HG02623 (cell line): ENCODE measurements at regions not wholly inside any gene's neighbourhood (a gene's known extent, or its start where the extent isn't known, plus 50 kb on each side); places are given as distances from the start of the nearest gene placed in this dataset.

Source experiments
- ATAC-seq: cut with Tn5 transposase; IDR thresholded peaks from one replicate; pipeline ENCODE4 v1.9.1; 2021; ENCODE audit warnings: moderate library complexity; ENCODE audit not compliant: unreplicated experiment

DNA sequence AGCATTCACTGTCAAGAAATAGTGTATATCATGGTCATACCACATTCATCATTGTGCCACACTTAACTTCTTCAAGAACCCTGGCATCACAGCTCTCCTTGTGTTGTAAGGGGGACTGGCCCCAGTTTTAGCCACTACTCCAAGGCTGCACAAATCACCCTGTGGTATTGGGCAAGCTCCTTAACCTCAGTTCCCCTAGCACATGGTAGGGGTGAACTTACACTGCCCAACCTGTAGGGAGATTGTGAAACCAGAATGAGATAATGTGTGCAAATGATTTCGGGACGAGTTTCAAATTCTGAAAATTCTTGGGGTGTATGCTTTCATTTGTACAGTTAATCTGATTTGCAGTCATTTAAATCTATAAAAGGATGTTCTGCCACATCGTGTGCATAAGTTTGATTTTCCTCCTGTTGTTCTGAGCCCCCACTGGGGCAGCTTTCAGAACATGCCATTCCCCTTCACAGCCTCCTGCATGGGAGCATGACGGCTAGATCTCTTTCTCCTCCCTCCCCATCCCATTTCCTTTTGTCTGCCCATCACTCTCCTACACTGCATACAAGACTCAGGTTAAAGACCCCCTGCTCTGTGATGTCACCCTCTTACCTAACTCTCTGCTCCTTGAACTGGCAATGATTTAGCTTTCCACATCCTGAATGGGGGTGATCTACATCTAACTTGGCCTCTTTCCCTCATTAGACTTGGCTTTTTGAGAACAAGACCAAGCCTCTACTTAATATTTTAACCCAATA, 290.3 kb downstream of the CHRM3 start:
- ATAC-seq: no peak

DNA sequence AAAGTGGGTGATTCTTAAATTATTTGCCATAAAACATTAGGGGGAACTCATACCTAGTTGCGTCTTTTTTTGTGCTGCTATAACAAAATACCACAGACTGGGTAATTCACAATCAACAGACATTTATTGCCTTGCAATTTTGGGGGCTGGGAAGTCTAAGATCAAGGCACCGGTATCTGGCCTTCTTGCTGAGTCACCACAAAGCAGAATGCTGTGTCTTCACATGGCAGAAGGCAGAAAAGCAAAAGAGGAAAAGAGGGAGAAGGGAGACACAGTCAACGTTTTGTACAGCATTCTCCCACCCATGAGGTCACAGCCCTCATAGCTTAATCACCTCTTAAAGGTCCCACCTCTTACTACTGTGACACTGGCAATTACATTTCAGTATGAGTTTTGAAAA, 291.0 kb downstream of the CHRM3 start:
- no peak for ATAC-seq

DNA sequence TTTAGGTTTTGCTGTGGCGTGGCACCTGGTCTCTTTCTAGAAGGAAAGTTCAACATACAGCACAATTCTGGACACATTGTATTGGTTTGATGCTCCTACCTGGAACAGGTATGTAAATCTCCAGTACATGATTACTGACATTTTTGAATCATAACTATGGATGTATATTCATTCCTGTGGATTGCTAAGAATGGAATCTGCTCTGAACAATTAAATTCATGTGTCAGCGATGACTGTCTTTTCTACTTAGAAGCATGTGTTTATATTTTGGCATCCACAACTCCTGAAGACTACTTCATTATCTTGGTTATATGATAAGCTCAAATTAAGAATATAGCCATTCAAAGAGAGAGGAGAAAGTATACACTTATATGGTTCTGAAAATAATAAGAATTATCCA, 291.8 kb downstream of the CHRM3 start:
- no peak for ATAC-seq

DNA sequence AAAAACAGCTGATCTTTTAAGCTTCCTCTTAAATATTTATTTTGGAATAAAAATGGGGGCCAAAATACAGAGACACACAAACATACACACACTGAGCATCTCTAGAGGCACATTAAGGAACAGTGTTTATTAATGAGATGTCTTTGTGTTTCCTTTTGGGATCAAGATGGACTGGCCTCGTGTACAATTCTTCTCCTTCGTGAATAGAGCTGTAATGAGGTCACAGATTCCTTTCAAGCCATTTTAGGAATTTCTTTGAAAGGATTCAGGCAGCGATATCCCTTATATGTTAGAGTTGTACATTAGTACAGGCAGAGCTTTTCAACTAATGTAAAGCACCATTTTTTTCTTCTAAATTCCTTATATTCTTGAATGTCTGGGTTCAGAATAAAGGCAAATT, 295.7 kb downstream of the CHRM3 start:
- no peak for ATAC-seq

DNA sequence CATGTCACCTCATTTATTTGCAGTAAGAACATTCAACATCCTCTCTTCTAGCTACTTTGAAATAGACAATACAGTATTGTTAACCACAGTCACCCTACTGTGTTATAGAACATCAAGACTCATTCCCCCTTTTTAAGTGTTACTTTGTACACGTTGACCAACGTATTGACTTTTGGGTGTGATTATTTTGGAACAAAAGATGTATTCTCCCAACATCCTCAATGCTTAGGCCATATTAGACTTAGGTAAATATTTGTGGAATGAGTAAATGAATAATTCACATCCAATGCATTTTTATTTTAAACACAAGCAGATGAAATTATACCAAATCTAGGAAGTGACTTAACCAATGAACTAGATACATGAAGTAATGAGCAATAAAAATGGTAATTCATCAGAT, 296.6 kb downstream of the CHRM3 start:
- no peak for ATAC-seq

DNA sequence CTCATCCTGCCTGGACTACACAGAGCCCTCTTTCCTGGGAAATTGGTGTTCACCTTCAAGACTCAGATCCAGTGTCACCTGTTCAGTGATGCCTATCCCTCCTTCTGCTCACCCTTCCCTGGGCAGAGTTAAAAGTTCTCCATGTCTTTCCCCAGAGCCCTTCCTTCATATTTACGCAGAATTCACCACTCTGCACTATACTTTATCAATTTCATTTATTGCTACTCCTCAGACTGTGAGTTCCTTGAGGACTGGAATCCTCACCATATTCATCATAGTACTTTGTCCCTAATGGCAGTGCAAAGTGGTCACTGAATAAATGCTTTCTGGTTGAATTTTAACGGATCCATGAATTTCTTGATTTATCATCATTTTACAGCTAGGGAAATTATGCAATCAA, 300.0 kb downstream of the CHRM3 start:
- ATAC-seq: no peak

DNA sequence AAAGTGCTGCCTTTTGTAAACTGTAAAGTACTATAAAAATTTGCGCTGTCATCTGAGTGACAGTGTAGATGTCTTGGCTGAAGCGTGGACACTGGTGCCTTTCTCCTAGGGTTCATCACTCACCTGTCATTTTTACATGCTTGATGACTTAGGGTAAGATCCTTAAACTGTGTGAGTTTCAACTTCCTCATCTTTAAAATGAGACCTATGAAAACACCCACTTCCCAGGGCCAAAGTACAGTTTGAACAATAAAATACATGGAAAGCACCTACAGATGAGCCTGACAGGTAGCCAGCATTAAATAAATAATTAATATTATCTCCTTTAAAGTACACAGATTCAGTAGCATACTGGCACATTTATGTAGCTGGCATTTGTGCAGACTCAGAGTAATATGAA, 309.9 kb downstream of the CHRM3 start:
- no peak for ATAC-seq

DNA sequence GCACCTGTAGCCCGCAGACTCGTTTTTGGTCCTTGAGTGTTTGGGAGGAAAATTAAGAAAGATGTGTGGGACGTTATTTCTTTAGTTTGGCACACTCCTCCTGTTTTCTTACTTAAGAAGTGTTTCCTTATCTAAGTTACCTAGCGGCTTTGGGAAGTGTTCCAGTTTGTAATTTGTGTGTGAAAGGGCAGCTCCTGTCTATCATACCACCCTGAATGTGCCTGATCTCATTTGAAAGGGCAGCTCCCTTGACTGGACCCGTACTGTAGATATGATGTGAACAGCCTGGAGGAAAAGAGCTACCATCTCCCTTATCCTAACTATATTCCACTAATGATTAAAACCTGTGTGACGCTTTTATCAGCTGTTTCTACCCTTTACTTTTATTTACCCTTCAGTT, 314.3 kb downstream of the CHRM3 start:
- ATAC-seq: no peak

DNA sequence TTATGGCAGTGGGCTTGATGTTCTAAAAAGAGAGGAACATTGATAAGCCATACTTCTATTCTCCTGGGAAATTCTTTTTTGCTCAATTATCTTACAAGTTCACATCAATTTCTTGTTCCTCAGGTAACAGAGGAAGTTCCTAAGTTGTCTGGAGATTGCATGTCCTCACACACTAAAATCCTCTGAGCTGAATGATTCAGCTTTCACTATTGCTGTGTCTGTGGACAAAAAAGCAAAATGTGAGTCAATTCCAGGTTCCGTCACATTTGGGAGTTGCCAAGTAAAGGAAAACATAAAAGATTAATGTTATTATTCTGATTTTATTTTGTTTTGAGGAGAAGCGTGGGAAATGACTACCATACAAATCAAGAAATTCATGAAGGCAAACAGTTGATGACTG, 316.7 kb downstream of the CHRM3 start:
- ATAC-seq: no peak

DNA sequence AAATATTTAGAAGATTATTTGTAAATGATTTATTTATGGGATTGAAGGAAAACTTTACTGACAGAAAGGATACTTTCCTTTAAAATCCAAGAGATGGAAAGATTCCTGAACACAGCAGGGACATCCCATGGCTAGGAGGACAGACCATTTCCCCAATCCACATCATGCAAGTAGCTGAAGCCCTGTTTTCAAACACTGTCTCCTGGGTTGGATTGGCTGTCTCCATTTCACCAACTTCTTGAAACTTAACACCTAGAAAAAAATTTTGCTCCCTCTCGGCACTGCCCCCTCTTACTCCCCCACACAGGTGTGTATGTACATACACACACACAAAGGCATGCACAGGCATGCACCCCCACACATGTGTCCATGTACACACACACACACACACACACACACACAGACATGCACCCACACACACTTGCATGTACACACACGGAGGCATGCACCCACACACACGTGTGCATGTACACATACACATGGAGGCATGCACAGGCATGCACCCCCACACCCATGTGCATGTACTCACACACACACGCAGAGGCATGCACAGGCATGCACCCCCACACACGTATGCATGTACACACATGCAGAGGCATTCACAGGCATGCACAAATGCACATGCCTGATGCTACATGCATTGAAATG, 320.0 kb downstream of the CHRM3 start:
- ATAC-seq: no peak

DNA sequence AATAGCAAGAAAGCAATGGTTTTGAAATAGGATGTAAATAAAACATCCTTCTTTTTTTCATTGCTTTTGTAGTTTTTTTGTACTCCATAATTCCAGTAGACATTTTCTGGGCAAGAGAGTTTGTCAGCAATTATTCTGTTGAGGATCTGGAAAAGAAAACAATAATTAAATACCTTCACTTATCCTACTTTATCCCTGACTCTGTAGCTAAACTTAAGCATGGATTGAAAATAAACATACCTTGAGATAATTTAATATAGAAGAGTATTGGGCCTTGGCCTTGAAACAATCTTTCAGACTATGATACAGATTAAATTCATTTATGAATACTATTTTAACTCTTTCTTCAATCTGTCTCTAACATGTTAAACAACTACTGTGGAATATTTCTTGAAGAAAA, 321.2 kb downstream of the CHRM3 start:
- ATAC-seq: no peak

DNA sequence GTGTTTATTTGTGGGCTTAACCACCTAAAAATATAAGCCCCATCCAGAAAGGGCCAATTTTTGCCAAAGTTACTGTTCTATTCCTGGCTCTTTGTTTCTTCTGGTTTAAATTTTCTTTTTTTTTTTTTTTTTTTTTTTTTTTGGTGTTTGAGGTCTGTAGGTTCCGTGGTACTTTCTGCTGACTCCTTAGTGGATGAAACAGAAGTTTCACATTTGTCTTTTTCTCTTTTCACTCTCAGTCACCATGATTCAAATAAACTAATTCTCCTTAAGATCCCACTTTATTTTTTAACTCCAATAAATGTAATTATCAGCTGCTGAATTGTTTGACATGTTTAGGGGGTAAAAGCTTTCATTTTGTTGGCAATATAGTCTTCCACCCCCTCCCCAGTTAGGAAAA, 322.3 kb downstream of the CHRM3 start:
- no peak for ATAC-seq

DNA sequence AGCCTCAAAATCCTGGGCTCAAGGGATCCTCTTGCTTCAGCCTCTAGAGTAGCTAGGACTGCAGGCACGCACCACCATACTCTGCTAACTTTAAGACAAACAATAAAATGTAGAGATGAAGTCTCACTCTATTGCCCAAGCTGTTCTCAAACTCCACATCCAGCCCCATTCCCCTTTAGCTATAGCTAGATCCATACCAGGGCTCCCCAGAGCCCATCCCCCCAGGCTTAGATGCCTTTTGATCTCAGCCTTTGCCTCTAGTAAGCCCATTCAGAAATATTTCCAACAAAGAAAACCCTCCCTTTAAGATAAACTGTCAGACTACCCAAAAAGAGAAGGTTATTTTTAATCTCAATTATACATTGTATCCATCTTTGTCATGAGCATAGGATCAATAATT, 325.4 kb downstream of the CHRM3 start:
- ATAC-seq: no peak

DNA sequence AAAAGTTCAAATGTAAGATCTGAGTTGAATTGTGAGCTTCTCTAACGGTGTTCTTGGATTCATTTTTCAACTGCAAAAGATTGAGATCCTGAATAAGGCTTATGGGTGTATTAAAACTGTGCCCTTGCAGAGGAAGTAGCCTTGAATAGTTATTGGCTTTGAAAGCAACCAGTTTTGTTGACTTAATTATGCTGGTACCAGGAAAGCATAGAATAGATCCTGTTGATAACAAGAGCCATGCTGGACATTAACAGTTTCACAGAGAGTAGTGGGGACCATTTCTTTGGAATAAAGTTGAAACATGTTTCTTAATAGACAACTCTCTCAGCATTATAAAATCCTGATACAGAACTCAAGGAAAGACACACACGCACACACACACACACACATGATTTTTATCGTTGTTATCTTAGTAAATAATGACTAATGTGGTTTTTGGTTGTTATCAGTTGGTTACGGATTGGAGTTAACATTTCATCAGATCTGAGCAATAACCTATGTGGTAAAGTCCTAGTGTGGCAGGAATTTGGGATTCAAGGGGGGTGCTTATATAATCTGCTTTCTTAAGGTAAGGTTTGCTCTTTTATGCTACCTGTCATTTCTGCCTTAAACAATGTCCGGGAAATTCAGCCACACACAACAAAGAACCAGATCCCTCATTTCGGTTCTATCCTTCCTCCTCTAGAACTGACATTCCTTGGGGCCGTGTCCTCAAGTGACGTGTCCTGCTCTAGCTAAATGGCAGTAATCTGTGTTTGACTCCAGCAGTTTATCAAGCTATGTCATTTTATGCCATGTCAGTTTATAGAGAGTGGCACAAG, 330.9 kb downstream of the CHRM3 start:
- ATAC-seq: no peak

DNA sequence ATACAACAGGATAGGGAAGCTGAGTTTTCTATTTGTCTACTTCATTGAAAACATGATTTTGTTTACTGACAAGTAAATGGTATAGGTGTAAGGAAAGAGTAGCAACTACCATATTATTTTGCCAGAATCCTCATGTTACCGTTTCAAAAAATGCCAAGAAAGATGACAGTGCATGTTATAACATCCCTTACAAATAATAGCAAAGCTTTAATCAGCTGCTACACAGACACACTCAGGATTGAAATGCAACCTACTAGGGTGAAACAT, 331.5 kb downstream of the CHRM3 start:
- no peak for ATAC-seq

DNA sequence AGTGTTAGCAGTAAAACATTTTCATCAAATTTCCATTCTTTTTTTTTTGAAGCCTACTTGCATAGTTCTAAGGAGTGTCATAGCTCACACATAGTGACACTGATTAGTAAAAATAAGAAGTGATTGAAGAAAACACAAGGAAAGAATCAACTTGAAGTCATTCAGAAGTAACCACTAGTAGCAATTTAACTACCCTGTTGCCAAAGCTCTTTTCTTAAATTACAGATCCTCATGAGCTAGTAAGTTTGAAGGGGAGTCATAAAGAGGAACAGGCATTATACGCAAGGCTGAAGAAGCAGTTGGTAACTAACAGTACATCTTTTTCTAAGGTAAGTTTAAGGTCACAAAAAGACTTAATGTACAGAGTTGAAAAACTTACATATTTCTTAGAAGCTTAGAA, 332.2 kb downstream of the CHRM3 start:
- no peak for ATAC-seq

DNA sequence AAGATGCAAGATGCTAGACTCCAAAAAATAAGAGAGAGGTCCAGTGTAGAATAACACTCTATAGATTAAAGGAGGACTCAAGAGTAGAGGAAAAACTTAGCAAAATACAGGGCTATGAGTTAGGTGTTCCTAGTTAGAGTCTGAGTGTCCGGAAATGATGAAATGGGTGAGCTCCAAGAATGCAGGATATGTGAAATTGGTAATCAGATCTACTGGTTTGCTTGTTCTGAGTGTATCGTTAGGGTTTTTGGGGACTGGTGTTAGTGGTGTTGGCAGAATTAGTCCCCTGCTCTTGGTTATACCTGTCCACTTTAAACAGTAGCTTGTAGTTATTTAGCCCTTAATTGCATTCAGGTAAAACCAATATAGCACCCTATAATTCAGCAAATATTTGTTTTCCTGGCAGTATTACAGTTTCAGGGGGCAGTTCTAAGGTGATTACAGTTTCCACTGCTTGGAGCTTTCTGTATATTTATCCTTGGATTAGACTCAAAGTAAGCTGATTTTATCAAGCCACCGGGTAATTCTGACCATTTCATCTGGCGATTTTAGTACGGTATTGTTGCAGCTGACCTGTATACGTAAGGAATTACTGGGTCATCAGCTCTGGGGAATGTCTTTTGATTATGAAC, 332.7 kb downstream of the CHRM3 start:
- no peak for ATAC-seq

DNA sequence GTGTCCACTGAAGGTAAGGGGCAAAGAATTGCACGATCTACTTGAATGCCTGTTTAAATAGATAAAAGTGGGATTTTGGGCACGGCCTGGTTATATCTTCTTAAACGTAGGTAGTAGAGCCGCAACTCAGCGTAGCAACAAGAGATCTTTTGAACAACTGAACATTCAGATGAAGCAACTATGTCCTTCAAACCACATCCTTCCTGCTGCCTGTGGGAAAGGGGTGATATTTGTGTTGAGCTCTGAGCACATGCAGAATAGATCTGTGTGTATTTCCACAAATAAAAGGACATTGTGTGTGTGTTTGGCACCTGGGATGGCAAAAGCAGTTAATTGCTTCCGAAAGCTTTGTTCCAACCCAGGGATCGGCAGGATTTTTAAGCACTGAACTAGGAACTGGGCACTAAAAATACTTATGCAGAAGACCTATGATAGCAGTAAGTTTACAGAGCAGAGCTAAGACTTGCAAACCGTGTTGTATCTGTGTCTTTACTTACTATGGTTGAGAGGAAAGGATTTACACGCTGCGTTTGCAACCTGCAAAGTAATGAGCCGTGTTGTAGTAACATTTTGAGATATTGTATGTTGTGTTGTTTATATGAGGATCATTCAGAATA, 333.4 kb downstream of the CHRM3 start:
- no peak for ATAC-seq

DNA sequence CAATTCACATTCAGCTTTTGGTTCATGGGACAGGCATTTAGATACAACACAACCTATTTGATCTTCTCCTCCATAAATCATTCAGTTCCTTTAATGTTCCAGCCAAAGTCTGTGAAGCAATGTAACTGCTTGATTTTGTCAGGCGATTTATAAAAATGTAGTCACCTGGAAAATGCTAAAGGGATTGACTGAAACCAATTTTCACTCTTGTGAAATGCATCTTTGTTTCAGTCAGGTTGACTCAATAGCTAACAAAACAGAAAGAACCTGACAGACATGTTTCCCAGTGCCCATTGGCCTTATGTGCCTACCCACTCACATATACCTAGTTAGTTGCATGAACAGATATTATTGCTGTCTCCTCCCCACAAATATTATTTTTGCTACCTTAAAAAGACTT, 335.7 kb downstream of the CHRM3 start:
- no peak for ATAC-seq

DNA sequence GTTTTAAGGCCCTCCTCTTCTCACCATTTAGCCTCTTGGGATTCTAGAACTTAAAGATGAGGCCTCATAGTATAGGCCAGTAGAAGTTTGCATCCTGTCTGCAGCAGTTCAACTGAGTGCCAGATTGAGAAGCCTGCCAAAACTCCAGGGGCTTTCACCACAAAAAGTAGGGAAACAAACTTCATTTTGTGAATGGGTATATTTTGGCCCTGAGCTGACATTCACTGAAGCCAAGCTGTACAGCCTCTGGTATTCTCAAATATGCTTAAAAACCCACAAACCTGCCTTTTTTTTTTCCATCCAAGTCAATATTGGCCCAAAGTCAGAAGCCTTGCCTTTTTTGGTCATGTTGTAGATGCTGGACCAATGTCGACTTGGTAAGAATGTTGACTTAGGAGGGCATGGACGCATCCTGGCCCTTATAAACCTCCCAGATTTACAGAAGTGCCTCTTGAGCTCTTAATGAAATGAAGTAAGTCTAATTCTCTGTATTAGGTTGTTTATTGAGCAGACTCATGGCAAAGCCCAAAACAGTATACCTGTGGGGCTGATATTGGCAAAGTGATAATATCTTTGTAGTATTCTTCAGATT, 337.5 kb downstream of the CHRM3 start:
- ATAC-seq: no peak

DNA sequence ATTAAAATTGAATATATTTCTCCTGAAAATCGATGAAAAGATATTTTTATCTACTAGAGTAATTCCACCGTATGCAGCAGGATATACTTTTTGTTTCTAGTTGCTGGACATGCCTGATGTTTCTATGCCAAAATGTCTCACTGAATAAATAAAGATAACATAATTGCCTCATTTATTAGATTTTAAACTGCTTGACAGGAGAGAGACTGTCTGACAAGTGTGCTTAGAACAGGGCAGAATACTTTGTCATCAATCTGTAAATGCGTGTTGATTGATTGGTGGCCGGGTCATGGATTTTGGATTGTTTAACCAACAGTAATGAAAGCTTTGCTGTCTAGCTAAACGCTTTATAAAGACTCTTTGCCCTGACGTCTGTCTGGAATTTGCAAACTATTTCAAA, 339.0 kb downstream of the CHRM3 start:
- no peak for ATAC-seq
